GM23338 (cell line): ENCODE measurements at regions not wholly inside any gene's neighbourhood (a gene's known extent, or its start where the extent isn't known, plus 50 kb on each side); places are given as distances from the start of the nearest gene placed in this dataset.

ENCODE experiments used
- ATAC-seq: fragments of 200-7000 bp; cut with Tn5 transposase; 3 replicates; pipeline ENCODE4 v1.9.1; 2020
- DNase-seq: peaks from one replicate; pipeline ENCODE4 v3.0.0-alpha.2; 2015; ENCODE audit warnings: low spot score
- H2AFZ ChIP-seq: fragments of 200-600 bp; sonication (generic); 2 replicates; pipeline ENCODE4 v1.8.0; 2016; ENCODE audit warnings: antibody characterized with exemption, mild to moderate bottlenecking, moderate library complexity
- H3F3A ChIP-seq: fragments of 200-600 bp; sonication (generic); replicated peaks from 2 replicates; pipeline ENCODE4 v1.8.0; 2017; ENCODE audit warnings: antibody characterized with exemption, mixed run types, low read depth
- H3K27ac ChIP-seq: fragments of 200-600 bp; sonication (generic); 2 replicates; pipeline ENCODE4 v1.6.1; 2016; ENCODE audit warnings: low read depth
- H3K27me3 ChIP-seq: fragments of 200-600 bp; sonication (generic); 2 replicates; pipeline ENCODE4 v1.8.0; 2016; ENCODE audit warnings: mild to moderate bottlenecking, mixed run types, moderate library complexity; ENCODE audit not compliant: insufficient read depth
- H3K36me3 ChIP-seq: fragments of 200-600 bp; sonication (generic); 2 replicates; pipeline ENCODE4 v1.8.0; 2016; ENCODE audit warnings: mild to moderate bottlenecking; ENCODE audit not compliant: insufficient read depth
- H3K4me1 ChIP-seq: fragments of 200-600 bp; sonication (generic); 2 replicates; pipeline ENCODE4 v1.8.0; 2016; ENCODE audit warnings: mild to moderate bottlenecking, moderate library complexity; ENCODE audit not compliant: insufficient read depth
- H3K4me2 ChIP-seq: fragments of 200-600 bp; sonication (generic); 2 replicates; pipeline ENCODE4 v1.7.1; 2017; ENCODE audit warnings: mixed run types
- H3K4me3 ChIP-seq: fragments of 200-600 bp; sonication (generic); 2 replicates; pipeline ENCODE4 v1.6.1; 2016; ENCODE audit warnings: mixed run types
- H3K79me2 ChIP-seq: fragments of 200-600 bp; sonication (generic); replicated peaks from 2 replicates; pipeline ENCODE4 v1.8.0; 2017; ENCODE audit warnings: mild to moderate bottlenecking; ENCODE audit not compliant: insufficient read depth
- H3K9me2 ChIP-seq: fragments of 200-600 bp; sonication (generic); 2 replicates; pipeline ENCODE4 v1.8.0; 2017; ENCODE audit not compliant: insufficient read depth
- H4K20me1 ChIP-seq: fragments of 200-600 bp; sonication (generic); replicated peaks from 2 replicates; pipeline ENCODE4 v1.8.0; 2017; ENCODE audit warnings: mild to moderate bottlenecking; ENCODE audit not compliant: insufficient read depth
- H3K27ac Mint-ChIP-seq: 2 replicates; pipeline ENCODE4 v1.8.0; 2020; ENCODE audit warnings: inconsistent platforms, mild to moderate bottlenecking, moderate library complexity, mixed read lengths
- H3K27me3 Mint-ChIP-seq: 3 replicates; pipeline ENCODE4 v1.8.0; 2022; ENCODE audit warnings: low read depth, mild to moderate bottlenecking, moderate library complexity, mixed read lengths, inconsistent platforms; ENCODE audit not compliant: insufficient read depth, poor library complexity
- H3K36me3 Mint-ChIP-seq: 3 replicates; pipeline ENCODE4 v1.8.0; 2021; ENCODE audit warnings: low read depth, mild to moderate bottlenecking, inconsistent platforms, moderate library complexity, mixed read lengths
- H3K4me1 Mint-ChIP-seq: 3 replicates; pipeline ENCODE4 v1.8.0; 2020; ENCODE audit warnings: mild to moderate bottlenecking, inconsistent platforms, mixed read lengths
- H3K4me3 Mint-ChIP-seq: 3 replicates; pipeline ENCODE4 v1.8.0; 2021; ENCODE audit warnings: moderate library complexity, mild to moderate bottlenecking, inconsistent platforms, mixed read lengths
- H3K9me3 Mint-ChIP-seq: 3 replicates; pipeline ENCODE4 v1.8.0; 2020; ENCODE audit warnings: moderate library complexity, mild to moderate bottlenecking, inconsistent platforms, mixed read lengths
- CREB1 ChIP-seq: fragments of 250-450 bp; sonication (Bioruptor Pico); IDR thresholded peaks from 2 replicates; pipeline ENCODE4 v1.5.0; 2020; ENCODE audit warnings: low read depth, mild to moderate bottlenecking, moderate library complexity
- CTCF ChIP-seq, 2 experiments: fragments of 200-600 bp in 1 of 2; sonication (generic) in 1 of 2; conservative IDR thresholded peaks; 2 replicates each; pipeline versions ENCODE4 v1.5.1 to v1.6.1; 2016 to 2017; ENCODE audit warnings: antibody characterized with exemption in 2 of 2, low read depth in 2 of 2, mild to moderate bottlenecking in 2 of 2, moderate library complexity in 1 of 2
- EZH2phosphoT487 ChIP-seq: fragments of 200-600 bp; sonication (generic); IDR thresholded peaks from one replicate; pipeline ENCODE4 v1.8.1; 2018; ENCODE audit warnings: antibody characterized with exemption; ENCODE audit not compliant: unreplicated experiment
- POLR2AphosphoS5 ChIP-seq: IDR thresholded peaks from 2 replicates; pipeline ENCODE4 v1.6.1; 2016; ENCODE audit warnings: antibody characterized with exemption, low read depth
- STAT1 ChIP-seq: IDR thresholded peaks from one replicate; pipeline ENCODE4 v1.6.1; 2016; ENCODE audit warnings: antibody characterized with exemption; ENCODE audit not compliant: unreplicated experiment
- ZNF114 ChIP-seq: fragments of 250-450 bp; sonication (Bioruptor Pico); IDR thresholded peaks from 2 replicates; pipeline ENCODE4 v1.5.0; 2020; ENCODE audit warnings: mild to moderate bottlenecking, moderate library complexity
- ZNF331 ChIP-seq: fragments of 250-450 bp; sonication (Bioruptor Pico); IDR thresholded peaks from 2 replicates; pipeline ENCODE4 v1.5.0; 2020; ENCODE audit warnings: low read depth, mild to moderate bottlenecking, moderate library complexity

GRCh38 chr7:21023841-21024484 is 237.3 kb upstream of the SP8 start:
- Histone ChIP-seq H3F3A (0 out of 2 replicates have a peak, but pooled peaks cover 5% of the 10 kb centered on the region), H3K4me1 (peaks cover 39% of the 10 kb centered on the region), H3K79me2 (no peaks in the 10 kb centered on the region), H3K27ac (peak overlapping the region; percentile 12; the same call in 1 of the 2 replicates), H4K20me1 (no peaks in the 10 kb centered on the region), H3K4me2 (0 out of 2 replicates have a peak overlapping the region, but pooled peaks have one; percentile 25), H3K9me2 (no peaks in the 10 kb centered on the region), H3K4me3 (no peak overlapping the region), H3K27me3 (no peaks in the 10 kb centered on the region), H2AFZ (0 out of 2 replicates have a peak overlapping the region, but pooled peaks have one; percentile 56), H3K36me3 (no peaks in the 10 kb centered on the region)
- peaks cover 48% of the 10 kb centered on the region for H3K4me1 Mint-ChIP-seq
- ATAC-seq (peak; percentile 70), DNase-seq (peak; percentile 29)
- TF ChIP-seq EZH2phosphoT487 (no peak), CTCF (conservative IDR thresholded peaks at IDR 0.05; ENCODE audit: low read depth in 2 of 2) (peak in 1 of 2 experiments; percentile 34; a peak in 1 of 4 replicates), ZNF114 (CRISPR knock-in tag) (no peak)
- peaks cover under 1% of the 10 kb centered on the region for H3K27me3 Mint-ChIP-seq
- H3K4me3 Mint-ChIP-seq: no peak overlapping the region
- no peaks in the 10 kb centered on the region for H3K9me3 Mint-ChIP-seq
- H3K27ac Mint-ChIP-seq: no peak overlapping the region
- H3K36me3 Mint-ChIP-seq: no peaks in the 10 kb centered on the region

GRCh38 chr7:21024485-21024867 is 237.8 kb upstream of the SP8 start:
- Mint-ChIP-seq H3K27ac (no peak overlapping the region), H3K9me3 (no peaks in the 10 kb centered on the region), H3K4me3 (no peak overlapping the region), H3K27me3 (peaks cover 4% of the 10 kb centered on the region), H3K4me1 (peaks cover 53% of the 10 kb centered on the region), H3K36me3 (no peaks in the 10 kb centered on the region)
- Histone ChIP-seq H3K9me2 (no peaks in the 10 kb centered on the region), H3K27ac (peak overlapping the region; percentile 12; the same call in 1 of the 2 replicates), H3K27me3 (no peaks in the 10 kb centered on the region), H3K36me3 (no peaks in the 10 kb centered on the region), H3K79me2 (no peaks in the 10 kb centered on the region), H3F3A (0 out of 2 replicates have a peak, but pooled peaks cover 6% of the 10 kb centered on the region), H3K4me2 (peak overlapping the region; percentile 25; the same call in 1 of the 2 replicates), H4K20me1 (no peaks in the 10 kb centered on the region), H3K4me3 (no peak overlapping the region), H3K4me1 (peaks cover 44% of the 10 kb centered on the region), H2AFZ (0 out of 2 replicates have a peak overlapping the region, but pooled peaks have one; percentile 56)
- TF ChIP-seq STAT1: no peak
- TF ChIP-seq CREB1: no peak
- no peak for TF ChIP-seq ZNF331 (CRISPR knock-in tag)
- no peak for TF ChIP-seq EZH2phosphoT487
- TF ChIP-seq CTCF (conservative IDR thresholded peaks at IDR 0.05; ENCODE audit: low read depth in 2 of 2): no peak
- no peak for TF ChIP-seq POLR2AphosphoS5
- ATAC-seq (no peak), DNase-seq (no peak)
